Middle frontal gyrus (tissue), 1 donor: ENCODE measurements at regions not wholly inside any gene's neighbourhood (a gene's known extent, or its start where the extent isn't known, plus 50 kb on each side); places are given as distances from the start of the nearest gene placed in this dataset.

Experiments used
- DNase-seq: peaks from one replicate; pipeline ENCODE4 v3.0.0-alpha.2; 2015; ENCODE audit warnings: low spot score; ENCODE audit errors: extremely low spot score

DNA sequence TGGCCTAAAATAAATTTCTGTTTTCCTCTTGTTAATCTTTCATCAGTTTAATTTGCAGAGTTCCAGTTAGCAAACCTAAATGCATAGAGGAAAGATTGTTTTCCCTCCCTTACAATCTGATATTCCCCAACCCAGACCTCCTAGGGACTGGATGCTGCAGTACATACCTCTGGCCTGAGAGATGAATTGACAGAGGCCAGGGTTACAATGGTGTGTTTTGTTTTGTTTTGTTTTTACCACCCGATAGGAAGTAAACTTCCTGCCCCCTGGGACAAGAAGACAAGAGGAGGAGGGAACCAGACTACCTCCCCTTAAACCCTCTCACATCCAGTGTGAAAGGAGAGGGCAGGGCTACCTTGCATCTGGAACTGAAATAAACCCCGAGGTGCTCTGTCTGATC lies 319.0 kb downstream of the LRFN2 start:
- DNase-seq, result no peak

DNA sequence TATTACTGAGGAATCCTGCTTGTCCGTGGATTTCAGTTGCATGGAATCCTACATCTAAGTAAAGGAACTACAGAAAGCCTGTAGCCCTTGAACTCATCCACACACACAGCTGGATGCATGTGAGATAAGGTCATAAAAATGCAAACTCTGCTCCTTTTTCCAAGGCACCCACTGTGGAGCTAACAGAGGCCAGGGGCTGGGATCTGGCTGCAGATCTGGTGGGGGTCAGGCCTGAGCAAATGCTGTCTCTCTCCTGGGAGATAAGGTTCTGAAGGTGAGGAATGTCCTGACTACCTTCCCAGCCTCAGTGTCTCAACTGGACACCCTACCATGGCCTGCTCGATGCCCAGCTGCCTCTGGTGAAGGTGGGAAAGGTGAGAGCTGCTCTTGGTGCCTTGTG lies 321.5 kb downstream of the LRFN2 start:
- DNase-seq, result no peak

DNA sequence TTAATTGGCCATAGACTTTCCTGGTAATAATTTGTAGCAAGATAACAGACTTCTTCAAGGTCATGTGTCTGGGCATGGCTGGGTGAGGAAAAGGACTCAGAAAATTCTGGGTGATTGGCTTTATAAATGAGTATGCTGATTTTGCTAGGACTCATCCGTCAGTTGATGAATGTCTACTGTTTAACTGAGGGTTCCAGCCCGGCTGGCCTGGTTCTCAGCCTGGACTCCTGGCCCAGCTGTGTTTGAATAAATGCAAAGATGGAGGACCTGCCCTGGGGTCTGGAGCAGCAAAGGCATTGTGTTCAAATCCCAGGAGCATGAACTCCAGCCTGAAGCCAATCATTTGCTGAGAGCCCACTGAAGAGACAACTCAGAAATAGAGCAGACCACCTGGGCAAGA lies 323.2 kb downstream of the LRFN2 start:
- no peak for DNase-seq

DNA sequence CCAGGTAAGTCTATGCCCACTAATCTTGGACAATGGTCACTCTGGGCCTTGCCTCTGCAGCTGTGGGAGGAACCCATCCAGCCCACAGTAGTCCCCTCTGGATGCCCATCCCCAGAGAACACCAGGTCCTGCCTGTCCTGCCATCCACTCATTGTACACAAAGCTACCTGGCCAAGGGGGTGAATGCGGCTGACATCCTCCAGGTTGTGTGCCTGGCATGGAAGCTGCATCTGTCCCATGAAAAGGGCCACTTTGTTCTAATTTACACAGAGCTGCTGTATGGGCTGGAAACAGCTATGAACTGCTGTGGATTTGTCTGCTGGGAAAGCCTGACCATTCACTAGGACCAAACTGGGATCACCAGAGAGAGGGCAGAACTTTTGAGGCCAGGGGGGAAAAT lies 324.8 kb downstream of the LRFN2 start:
- no peak for DNase-seq

DNA sequence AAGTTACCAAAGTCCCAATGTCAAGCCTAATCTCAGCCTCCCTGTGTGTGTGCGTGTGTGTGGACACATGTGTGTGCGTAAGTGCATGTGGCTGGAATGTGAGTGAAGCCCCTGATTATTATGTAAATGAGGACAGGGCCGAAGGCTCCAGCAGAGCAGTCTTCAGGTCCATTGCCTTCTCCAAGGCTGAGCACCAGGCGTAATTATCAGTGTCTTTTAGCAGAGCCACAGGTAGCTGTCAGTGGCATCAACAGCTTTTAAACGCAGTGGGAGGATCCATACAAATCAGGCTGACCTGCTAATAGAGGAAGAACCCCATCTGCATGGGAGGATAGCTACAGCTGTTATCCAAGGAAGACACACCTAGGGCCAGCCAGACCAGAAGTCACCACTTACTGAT lies 324.3 kb upstream of the MOCS1 start:
- DNase-seq, result no peak

DNA sequence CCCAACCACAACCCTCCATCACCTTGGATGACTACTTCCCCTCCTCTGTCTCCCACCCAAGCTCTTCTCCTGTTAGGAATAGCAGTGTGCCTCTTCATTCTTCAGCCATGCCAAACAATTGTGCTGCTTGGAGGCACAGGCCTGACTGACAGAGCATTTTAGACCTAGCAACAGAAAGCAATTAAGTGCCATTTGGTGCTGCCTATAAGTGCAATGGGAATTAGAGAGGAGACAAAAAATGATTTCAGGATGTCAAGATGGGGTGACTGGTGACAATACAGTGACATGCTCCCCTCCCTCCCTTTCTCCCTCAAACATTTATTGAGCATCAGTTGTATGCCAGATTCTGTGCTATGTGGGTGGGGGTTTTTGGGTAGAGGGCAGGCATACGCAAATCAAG lies 322.6 kb upstream of the MOCS1 start:
- DNase-seq, result no peak

DNA sequence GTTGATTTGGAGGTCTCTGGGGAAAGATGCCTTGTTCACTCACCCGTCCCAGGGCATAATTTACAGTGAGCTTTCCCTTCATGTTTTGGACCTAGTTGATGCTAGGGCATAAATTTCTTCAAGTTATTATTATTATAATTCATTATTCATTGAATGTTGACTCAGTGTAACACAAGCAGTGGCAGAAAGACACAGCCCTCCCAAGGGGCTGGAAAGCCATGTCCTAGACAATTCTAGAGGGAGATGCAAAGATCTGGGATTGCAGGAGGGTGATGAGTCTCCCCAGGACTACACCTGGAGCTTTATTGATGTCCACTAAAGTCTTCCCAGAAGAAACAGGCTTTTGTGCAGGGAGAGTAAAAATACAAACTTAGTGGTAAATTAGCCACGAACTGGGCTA lies 322.0 kb upstream of the MOCS1 start:
- no peak for DNase-seq

DNA sequence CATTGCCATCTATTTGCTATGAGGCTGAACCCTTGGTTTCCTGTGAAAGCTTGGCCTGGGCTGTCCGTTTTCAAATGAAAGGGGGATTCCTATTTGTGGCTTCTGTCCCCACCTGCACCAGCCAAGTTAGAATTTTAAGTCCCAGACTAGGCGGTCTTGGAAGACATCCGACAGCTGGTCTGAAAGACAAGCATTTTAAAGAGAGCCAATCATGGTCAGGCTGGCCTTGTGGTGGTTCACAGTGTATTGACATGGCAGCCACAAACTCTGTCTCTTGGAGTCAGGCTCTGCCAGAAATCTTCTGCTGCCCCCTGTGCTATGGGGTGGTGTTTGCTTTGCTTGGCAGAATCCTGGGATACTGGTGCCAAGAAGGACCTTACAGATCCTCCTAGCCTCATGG lies 319.2 kb upstream of the MOCS1 start:
- no peak for DNase-seq

DNA sequence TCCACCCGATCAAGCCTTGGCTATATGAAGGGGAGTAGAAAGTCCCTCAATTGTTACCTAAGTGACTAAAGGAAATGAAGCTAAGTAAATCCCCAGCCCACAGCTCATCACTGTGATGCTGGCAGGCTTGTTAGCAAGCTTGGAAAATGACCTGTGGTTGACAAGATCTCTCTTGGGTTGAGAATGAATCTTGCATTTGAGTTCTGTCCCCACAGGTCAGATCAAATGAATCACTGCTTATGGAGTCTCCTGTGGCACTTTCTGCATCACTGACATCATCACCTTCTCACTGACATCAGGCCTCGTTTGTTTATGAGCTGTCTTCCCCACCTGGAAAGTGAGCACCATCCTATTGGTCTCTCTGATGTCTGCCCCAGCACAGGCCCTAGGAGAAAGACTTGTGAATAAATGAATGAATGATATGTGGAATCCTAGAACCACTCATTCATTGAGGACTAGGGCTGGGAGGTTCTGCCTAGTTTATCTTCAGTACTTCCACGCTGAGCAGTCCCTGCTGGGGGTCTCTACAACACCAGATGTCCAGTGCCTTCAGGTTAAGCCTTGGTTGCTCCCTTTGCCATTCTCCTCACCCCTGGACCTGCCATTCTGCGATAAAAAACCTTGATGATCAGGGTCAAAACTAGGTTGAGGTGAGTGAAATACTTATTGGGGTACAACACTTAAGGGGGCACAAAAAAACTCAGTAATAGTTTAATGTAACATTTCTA lies 318.4 kb upstream of the MOCS1 start:
- no peak for DNase-seq

DNA sequence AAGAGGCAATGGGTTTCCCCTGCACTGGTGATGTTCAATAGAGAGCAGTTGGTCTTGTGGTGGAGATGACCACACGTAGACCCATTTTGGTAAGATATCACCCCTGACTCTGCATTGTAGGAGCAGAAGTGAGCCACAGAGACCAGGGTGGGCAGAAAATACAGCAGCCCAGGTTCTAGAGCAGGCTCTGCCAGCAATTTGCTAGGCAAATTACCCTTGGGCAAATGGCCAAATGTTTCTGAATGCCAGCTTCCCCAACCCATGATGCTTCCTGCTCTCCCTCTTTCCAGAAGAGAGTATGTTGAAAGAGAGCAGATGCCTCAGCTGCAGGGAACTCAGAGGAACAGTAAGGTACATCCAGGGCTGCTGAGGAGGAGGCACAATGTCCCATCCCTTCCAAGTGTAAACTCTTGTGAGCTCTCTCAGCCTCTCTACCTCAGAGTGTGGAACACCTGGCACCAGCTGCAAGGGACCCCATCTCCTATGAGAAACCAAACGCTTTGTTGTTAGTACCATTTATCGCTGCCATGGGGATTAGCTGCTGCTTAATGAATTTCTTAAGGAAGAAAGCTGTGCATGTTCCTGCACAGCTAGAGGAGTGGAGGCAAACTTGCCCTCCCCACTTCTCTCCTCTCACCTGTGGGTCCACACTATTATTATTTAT lies 317.5 kb upstream of the MOCS1 start:
- DNase-seq, result no peak

DNA sequence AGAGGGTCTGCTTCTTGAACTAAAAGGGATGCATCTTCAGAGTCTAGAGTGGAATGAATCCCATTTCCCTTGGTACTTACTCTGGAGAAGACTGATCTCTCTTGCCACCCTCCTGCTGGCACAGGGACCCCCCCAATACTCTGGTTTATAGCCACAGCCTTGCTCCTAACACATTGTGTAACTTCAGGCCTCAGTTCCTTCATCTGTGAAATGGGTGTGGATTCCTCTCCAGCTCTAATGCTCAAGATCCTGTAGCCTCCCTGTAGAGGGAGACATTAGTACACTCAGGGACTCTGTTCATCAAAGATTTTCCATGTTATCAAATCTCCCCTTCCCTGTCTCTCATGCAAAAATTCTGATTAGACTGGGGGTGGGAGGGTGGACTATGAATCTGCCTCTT lies 315.7 kb upstream of the MOCS1 start:
- no peak for DNase-seq

DNA sequence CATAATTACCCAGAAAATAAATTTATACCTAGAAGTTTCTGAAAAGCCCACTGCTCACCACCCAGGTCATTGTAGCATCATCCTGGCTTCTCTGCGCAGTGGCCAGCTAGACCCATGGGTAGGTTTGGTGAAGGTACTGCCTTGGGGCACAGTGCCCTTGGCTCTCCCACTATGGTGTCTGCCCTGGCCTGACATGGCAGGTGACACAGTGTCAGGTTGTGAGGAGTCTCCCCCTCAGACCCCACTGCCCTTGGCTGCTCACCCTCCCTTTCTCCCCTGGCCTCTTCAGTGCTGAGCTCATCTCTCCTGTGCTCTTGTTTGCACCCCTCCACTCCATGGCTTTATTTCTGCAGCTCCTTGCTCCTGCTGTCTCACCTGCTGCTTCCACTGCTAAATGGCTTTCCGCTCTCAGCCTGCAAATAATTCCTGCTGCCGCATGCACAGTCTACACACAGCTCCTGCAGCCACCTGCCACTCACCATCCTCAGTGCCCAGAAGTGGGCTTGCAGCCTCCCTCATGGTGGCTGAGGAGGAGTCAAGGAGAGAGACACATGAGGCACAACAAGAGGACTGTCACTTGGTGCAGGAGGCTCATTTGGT lies 313.4 kb upstream of the MOCS1 start:
- DNase-seq, result no peak

DNA sequence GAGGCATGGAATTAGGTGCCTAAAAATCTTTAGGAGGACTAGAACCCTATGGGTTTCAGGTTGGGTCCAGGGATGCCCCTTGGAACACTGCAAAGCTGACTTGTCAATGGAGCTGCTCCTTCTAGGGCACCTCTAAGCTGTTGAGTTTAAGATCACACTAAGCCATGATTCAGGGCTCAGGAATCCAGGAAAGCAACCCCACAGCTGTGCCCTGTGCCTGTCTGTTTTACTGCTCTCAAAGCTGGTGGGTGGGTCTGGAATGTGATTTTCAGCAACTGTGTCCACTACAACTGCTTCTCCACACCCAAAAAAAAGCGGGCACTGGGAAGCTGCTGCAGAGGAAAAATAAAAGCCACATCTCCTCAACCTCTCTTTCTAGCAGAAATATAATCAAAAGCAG lies 310.4 kb upstream of the MOCS1 start:
- DNase-seq, result no peak

DNA sequence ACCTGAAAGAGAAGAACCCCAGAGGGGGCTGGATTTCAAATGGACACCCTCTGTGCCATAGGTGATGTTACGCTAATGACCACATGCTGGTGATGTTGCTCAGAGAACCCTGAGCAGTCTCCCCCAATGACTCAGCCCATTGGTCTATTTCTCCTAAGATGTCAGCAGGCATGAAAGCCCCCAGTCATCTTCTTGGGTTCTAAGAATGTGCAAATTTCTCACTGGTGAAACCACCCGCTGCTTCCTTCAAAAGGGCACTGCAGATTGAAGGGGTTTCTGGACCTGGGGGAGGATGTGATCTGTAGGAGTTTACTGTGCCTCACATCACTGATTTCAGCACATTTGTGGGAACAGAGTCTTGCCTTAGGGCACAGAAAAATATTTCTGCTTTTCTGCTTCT lies 298.4 kb upstream of the MOCS1 start:
- no peak for DNase-seq

DNA sequence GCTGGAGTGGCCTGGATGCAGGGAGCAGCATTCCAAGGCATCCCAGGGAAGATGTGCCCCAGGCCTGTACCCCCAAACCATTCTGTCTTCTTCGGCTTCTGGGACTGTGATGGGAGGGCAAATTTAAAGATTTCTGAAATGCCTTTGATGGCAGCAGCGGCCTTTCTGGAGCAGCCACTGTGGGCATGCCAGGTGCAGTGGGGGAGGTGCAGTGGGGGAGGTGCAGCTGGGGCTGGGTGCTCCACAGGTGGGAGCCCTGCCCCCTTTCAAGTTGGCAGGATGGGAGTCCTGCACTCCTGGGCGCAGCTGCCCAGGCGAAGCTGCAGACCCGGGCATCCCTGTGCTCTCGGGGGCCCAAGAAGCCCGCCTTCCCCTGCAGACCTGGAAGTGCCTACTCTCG lies 293.5 kb upstream of the MOCS1 start:
- no peak for DNase-seq

DNA sequence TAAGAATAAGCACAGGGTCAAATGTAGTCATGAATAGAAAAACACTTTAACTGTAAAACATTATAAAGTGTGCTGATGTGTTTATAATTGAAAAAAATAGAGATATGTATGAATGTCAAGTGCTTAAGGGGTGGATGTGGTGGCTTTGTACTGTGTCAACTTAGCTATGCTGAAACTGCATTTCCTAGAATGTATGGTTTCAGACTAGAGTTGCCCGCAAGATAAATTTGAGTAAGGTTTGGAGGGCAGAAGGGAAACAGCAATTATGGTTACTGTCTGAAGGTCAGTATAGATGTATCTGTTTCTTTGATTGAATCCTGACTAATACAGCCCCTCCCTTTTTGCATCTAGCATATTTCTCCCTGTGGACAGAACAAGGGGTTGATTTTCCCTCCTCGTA lies 288.1 kb upstream of the MOCS1 start:
- no peak for DNase-seq

DNA sequence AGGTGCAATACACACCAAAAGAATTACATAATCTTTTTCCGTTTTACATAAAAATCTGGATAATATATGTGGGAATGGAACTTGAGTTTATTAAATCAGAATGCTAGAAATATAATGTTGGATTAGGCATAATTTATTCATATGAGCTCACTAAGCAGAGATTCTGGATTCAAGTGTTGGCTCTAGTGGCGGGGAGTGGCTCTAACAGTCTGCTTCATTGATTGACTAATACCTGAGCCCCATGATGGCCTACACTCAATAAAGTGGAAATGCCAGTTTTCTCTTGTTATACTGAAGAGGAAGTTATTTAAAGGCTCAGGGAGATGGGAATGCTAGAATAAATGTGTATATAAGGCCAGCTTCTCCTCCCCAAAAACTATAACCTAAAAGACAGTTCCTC lies 285.5 kb upstream of the MOCS1 start:
- DNase-seq, result no peak

DNA sequence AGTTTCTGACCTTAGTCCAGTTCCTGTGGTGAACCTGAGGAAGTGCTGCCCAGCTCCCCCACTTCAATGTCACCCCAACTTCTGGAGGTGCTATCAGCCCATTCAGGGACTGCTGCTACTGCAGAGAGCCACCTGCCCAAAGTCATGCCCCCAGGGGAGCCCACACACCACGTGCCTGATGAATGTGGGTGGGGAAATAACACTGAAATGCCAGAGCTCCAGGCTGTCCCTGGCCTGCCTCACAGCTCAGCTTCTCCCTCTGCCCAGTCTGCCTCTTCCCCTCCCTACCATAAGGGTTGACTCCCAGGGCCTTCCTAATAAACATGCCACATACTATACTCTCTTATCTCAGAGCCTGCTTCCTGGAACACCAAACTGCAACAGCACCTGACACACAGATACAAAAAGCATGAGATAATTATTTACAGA lies 276.4 kb upstream of the MOCS1 start:
- DNase-seq, result no peak

DNA sequence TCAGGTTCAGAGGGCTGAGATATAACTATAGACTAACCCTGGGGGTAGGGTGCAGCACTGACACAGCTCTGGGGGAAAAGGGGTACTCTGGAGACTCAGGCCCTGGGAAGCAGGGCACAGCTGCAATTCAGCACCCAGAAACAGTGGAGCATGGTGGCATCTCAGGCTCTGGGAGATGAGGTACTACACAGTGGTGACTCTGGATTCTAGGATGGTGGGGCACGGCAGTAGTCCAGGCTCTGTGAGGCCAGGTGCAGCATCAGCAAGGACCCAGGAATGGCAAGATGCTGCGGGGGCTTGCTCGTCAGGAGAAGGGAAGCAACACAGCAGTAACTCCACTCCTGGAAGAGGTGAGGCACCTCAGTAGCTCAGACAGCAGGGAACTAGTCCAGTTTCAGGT lies 271.5 kb upstream of the MOCS1 start:
- DNase-seq, result no peak

DNA sequence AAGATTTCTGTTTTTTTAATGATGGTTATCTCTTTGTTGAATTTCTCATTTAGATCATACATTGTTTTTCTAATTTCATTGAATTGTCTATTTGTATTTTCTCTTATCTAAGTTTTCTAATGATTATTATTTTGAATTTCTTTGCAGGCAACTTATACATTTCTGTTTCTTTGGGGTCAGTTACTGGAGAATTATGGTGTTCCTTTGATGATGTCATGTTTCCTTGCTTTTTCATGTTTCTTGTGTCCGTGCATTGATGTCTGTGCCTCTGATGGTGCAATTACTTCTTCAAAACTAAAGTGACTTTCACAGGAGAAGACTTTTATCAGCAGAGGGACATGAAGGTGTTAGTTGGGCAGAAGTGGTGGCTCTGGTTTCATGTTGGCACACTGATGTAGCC lies 270.7 kb upstream of the MOCS1 start:
- DNase-seq, result no peak

DNA sequence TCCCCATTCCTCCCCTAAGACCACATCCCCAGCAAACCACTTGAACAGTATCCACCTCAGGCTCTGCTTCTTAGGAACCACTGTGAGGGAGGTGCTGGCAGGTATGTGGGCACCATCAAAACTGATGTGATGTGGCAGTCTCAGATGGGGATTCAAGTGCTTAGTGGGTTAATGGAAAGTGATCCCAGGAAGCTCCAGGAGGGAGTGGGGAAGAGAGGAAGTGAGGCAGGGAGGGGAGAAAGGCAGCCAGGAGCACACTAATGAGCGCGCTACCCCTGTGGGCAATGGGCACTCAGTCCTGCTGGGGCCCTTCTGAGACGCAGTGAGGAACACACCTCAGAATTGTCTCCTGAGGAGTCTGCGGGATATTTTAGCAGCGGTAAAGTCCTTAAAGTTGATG lies 263.1 kb upstream of the MOCS1 start:
- no peak for DNase-seq

DNA sequence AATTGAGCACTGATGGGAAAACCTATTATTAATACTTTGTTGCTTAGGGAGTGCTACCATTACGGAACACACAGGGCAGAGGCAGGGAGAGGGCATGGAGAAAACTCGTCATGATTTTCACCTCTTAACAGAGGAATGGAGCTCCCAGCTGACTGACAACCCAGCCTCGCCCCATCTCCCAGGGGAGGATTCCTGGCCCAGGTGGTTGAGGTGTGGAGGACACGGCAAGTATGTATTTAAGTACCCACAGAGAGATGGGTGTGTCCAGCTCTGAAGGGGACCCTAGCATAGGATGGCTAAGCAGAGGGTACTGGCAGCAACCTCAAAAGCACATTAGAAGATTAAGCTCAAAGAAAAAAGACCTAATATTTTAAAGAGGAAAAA lies 261.9 kb upstream of the MOCS1 start:
- DNase-seq, result no peak
